Natural killer cell (primary cell): ENCODE measurements at regions not wholly inside any gene's neighbourhood (a gene's known extent, or its start where the extent isn't known, plus 50 kb on each side); places are given as distances from the start of the nearest gene placed in this dataset.

ENCODE experiments used
- ATAC-seq, 3 donors: fragments of 150-1000 bp in 2 of 3; fragments of 200-7000 bp in 1 of 3; cut with Tn5 transposase; 1 replicate in 1 of 3; 2 replicates in 2 of 3; pipeline ENCODE4 v1.10.0; 2021; ENCODE audit warnings: mild to moderate bottlenecking in 2 of 3, moderate library complexity in 2 of 3
- DNase-seq, 2 donors: peaks; one replicate each; pipeline versions ENCODE4 v3.0.0 to v3.0.0-alpha.2; 2013 to 2021; ENCODE audit warnings: mixed read lengths in 1 of 2
- H3K27ac ChIP-seq: one replicate; pipeline ENCODE4 v1.5.1; 2013; ENCODE audit warnings: mild to moderate bottlenecking, low read length
- H3K27me3 ChIP-seq: one replicate; pipeline ENCODE4 v1.6.1; 2013; ENCODE audit warnings: low read length; ENCODE audit not compliant: control insufficient read depth, insufficient read depth
- H3K36me3 ChIP-seq: one replicate; pipeline ENCODE4 v1.6.1; 2013; ENCODE audit warnings: low read length; ENCODE audit not compliant: control insufficient read depth, insufficient read depth
- H3K4me1 ChIP-seq: one replicate; pipeline ENCODE4 v1.6.1; 2013; ENCODE audit warnings: low read length; ENCODE audit not compliant: control insufficient read depth, insufficient read depth
- H3K4me3 ChIP-seq: one replicate; pipeline ENCODE4 v1.5.1; 2013; ENCODE audit warnings: low read length
- H3K9me3 ChIP-seq: one replicate; pipeline ENCODE4 v1.6.1; 2013; ENCODE audit warnings: low read length; ENCODE audit not compliant: control insufficient read depth, insufficient read depth
- H3K27ac Mint-ChIP-seq, 2 donors: one replicate each; pipeline ENCODE4 v1.8.0; 2022; ENCODE audit warnings: mild to moderate bottlenecking in 2 of 2, mixed read lengths in 2 of 2, moderate library complexity in 1 of 2
- H3K27me3 Mint-ChIP-seq, 2 donors: one replicate each; pipeline ENCODE4 v1.8.0; 2022; ENCODE audit warnings: low read depth in 2 of 2, mixed read lengths in 2 of 2
- H3K36me3 Mint-ChIP-seq: one replicate; pipeline ENCODE4 v1.8.0; 2022; ENCODE audit warnings: mixed read lengths
- H3K4me1 Mint-ChIP-seq, 2 donors: one replicate each; pipeline ENCODE4 v1.8.0; 2022; ENCODE audit warnings: mixed read lengths in 2 of 2
- H3K4me3 Mint-ChIP-seq: one replicate; pipeline ENCODE4 v1.8.0; 2022; ENCODE audit warnings: mild to moderate bottlenecking, moderate library complexity, mixed read lengths
- H3K9me3 Mint-ChIP-seq, 2 donors: one replicate each; pipeline ENCODE4 v1.8.0; 2022; ENCODE audit warnings: mixed read lengths in 2 of 2
- WGBS: methylation state at CpG from one replicate; pipeline ENCODE4 v1.1.7; 2013; ENCODE audit warnings: missing lambda C conversion rate; ENCODE audit not compliant: insufficient coverage; 5-methylcytosine and 5-hydroxymethylcytosine counted together
- intact Hi-C: fragments of 100-400 bp; cut with micrococcal nuclease; formaldehyde crosslinking; loops from one replicate; pipeline ENCODE4 v1.14.2; 2022
- TF ChIP-seq, protein P1 (sequence below): fragments of 200-600 bp; IDR thresholded peaks from one replicate; pipeline ENCODE4 v1.8.0; 2022; ENCODE audit warnings: antibody characterized with exemption

DNA sequence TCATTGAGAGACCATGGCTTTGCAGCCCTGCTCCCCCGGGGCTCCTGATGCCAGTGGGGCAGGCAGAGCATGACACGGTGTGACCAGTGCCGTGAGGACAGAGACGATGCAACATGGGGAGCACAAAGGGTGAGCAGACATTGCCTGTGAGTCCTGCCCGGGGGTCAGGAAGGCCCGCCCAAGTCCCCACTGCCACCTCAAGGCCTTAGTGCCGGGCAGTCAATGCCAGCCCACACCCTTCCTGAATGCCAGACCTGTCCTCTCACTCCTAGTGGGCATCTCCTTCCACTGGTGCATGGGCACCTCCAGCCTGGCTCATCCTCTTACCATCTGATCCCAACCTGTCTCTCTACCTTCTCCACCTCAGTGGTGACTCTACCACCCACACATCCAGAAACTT is 157.9 kb upstream of the ZMIZ1 start:
- Mint-ChIP-seq H3K4me1 (no peaks in the 10 kb centered on the region), H3K9me3 (no peaks in the 10 kb centered on the region), H3K27me3 (peaks cover 0 to 3% of the 10 kb centered on the region in 2 donors), H3K36me3 (no peaks in the 10 kb centered on the region), H3K27ac (no peak overlapping the region), H3K4me3 (no peak overlapping the region)
- Histone ChIP-seq H3K4me3 (no peak overlapping the region), H3K4me1 (no peaks in the 10 kb centered on the region), H3K27ac (no peak overlapping the region), H3K36me3 (no peaks in the 10 kb centered on the region), H3K27me3 (no peaks in the 10 kb centered on the region), H3K9me3 (no peaks in the 10 kb centered on the region)
- no peak for DNase-seq
- no peak for ATAC-seq
- WGBS, result 90% methylated on average over 7 of the region's 7 CpGs
- intact Hi-C loops, result no loop called here
- TF ChIP-seq, protein P1, sequence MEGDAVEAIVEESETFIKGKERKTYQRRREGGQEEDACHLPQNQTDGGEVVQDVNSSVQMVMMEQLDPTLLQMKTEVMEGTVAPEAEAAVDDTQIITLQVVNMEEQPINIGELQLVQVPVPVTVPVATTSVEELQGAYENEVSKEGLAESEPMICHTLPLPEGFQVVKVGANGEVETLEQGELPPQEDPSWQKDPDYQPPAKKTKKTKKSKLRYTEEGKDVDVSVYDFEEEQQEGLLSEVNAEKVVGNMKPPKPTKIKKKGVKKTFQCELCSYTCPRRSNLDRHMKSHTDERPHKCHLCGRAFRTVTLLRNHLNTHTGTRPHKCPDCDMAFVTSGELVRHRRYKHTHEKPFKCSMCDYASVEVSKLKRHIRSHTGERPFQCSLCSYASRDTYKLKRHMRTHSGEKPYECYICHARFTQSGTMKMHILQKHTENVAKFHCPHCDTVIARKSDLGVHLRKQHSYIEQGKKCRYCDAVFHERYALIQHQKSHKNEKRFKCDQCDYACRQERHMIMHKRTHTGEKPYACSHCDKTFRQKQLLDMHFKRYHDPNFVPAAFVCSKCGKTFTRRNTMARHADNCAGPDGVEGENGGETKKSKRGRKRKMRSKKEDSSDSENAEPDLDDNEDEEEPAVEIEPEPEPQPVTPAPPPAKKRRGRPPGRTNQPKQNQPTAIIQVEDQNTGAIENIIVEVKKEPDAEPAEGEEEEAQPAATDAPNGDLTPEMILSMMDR, result no peak

DNA sequence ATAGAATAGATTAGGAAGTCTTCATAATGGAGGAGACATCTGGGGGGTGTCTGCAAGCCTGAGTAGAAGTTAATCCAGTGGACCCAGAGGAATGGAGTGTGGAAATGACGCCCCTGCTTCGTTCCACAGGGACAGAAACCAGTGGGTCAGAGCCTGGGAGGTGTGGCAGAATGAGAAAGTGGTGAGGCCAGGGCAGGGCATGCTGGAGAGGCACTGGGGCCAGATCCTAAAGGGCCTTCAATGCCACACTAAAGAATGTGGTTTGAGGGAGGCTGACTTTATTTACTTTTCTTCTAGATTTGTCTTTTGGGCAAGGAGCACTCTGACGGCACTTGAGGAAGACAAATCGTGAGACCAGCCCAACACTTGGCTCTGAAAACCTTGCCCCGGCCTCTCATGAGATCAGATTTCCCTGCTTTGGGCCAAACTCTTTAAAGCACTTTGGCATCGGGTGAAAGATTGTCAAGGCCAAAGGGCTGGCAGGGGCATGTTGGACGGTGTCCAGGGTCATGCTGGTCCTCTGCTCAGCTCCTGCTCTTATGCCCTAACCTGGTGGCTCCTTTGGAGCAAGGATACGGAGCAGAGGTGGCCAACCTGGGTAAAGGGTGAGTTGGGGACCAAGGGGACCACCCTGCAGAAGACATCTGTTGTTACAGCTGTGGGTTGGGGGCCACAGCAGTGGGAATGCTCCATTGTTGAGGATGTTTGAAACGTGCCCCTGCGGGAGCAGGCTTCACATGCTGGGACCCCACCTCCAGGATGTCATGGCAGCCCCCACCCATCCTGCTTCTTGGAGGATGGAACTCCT is 157.0 kb upstream of the ZMIZ1 start:
- TF ChIP-seq, protein P1, result no peak
- Mint-ChIP-seq H3K27me3 (peaks cover 2 to 3% of the 10 kb centered on the region in 2 donors), H3K4me3 (no peak overlapping the region), H3K4me1 (no peaks in the 10 kb centered on the region), H3K36me3 (no peaks in the 10 kb centered on the region), H3K27ac (no peak overlapping the region), H3K9me3 (no peaks in the 10 kb centered on the region)
- H3K9me3 ChIP-seq, result no peaks in the 10 kb centered on the region
- 87% methylated on average over 10 of the region's 10 CpGs for WGBS
- H3K36me3 ChIP-seq, result no peaks in the 10 kb centered on the region
- no peaks in the 10 kb centered on the region for H3K27me3 ChIP-seq
- ATAC-seq (no peak), DNase-seq (no peak)
- H3K4me1 ChIP-seq, result no peaks in the 10 kb centered on the region
- intact Hi-C loops, result no loop called here
- H3K27ac ChIP-seq, result no peak overlapping the region
- no peak overlapping the region for H3K4me3 ChIP-seq

DNA sequence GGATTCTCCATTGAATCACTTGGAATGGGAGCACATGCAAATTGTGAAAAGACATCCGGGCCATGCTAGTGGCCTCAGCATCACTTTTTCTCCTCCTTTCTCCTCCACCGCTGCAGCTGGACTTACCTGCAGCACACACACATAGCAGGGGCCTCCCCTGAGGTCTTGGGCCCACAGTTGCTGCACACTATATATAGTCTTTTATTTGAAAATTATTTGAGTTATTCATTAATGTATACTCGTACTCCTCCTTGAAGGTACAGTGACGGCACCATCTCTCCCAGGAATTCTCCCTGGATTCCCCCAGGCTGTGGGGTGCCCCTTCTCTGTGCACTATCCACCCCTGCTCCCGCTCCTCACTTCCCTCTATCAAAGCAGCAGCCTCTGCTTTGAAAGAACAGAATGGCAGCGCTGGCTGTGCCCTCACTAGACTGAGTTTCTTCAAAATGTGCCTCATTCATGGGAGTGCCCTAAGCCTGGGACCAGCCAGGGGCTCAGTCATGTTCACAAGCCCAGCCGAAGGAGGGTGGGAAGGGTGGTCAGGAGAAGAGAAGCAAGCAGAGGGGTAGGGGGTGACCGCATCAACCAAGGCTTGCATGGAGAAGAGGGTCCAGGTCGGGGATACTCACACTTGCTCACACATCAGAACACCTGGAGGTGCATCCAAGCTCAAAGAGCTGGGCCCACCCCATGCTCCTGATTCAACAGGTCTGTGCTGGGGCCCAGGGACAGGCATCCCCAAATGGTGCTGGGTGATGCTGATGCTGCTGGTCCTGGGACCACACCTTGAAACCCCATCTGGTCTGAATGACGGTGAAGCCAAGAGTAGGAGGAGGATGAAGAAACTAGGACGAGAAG is 156.2 kb upstream of the ZMIZ1 start:
- no peaks in the 10 kb centered on the region for H3K27me3 ChIP-seq
- WGBS, result 75% methylated on average over 11 of the region's 11 CpGs
- no peak overlapping the region for H3K27ac ChIP-seq
- Mint-ChIP-seq H3K27ac (no peak overlapping the region), H3K36me3 (no peaks in the 10 kb centered on the region), H3K9me3 (no peaks in the 10 kb centered on the region), H3K4me1 (no peaks in the 10 kb centered on the region), H3K27me3 (peaks cover 3 to 7% of the 10 kb centered on the region in 2 donors), H3K4me3 (no peak overlapping the region)
- no peak for ATAC-seq
- no peaks in the 10 kb centered on the region for H3K4me1 ChIP-seq
- H3K4me3 ChIP-seq, result no peak overlapping the region
- no peaks in the 10 kb centered on the region for H3K36me3 ChIP-seq
- TF ChIP-seq, protein P1, result no peak
- intact Hi-C loops, result no loop called here
- no peak for DNase-seq
- H3K9me3 ChIP-seq, result no peaks in the 10 kb centered on the region
